IMR-90 (cell line): ENCODE measurements at regions not wholly inside any gene's neighbourhood (a gene's known extent, or its start where the extent isn't known, plus 50 kb on each side); places are given as distances from the start of the nearest gene placed in this dataset.
"Not testable (repeated sequence)": the region's sequence is repeated elsewhere in the genome, so short reads cannot be mapped to it uniquely, and the experiment has no call there.

Experiments used
- ATAC-seq: fragments of 200-7000 bp; cut with Tn5 transposase; 2 replicates; pipeline ENCODE4 v1.9.1; 2020; ENCODE audit warnings: low read depth, mild to moderate bottlenecking, moderate library complexity
- BruUV-seq: library from RNA; stranded (reverse); fragments of 400-500 nt; replicated peaks from 2 replicates; lab custom pipeline; 2021; lab: Mats Ljungman, UMichigan
- CTCF ChIA-PET: fragments of 300-600 bp; formaldehyde crosslinking; extraction: SDS; loops from one replicate; lab custom pipeline; 2021; ENCODE audit warnings: antibody characterized with exemption; lab: Yijun Ruan, JAX
- POLR2A ChIA-PET: fragments of 300-600 bp; sonication (Branson Sonifier 250); formaldehyde crosslinking; loops from one replicate; lab custom pipeline; 2022; ENCODE audit warnings: antibody characterized with exemption; ENCODE audit not compliant: unreplicated experiment; lab: Charles Lee
- DNase-seq: peaks from one replicate; pipeline ENCODE4 v3.0.0; 2013
- H2AFZ ChIP-seq: replicated peaks from 2 replicates; pipeline ENCODE3; 2013; ENCODE audit warnings: low read length, mild to moderate bottlenecking; ENCODE audit not compliant: poor library complexity
- H2AK5ac ChIP-seq: 2 replicates; pipeline ENCODE4 v1.6.1; 2013; ENCODE audit warnings: low read depth, low read length, inconsistent platforms
- H2AK9ac ChIP-seq: replicated peaks from 2 replicates; pipeline ENCODE3; 2013; ENCODE audit warnings: mild to moderate bottlenecking, low read depth, low read length, moderate library complexity; ENCODE audit not compliant: poor library complexity
- H2BK120ac ChIP-seq: 2 replicates; pipeline ENCODE4 v1.6.1; 2013; ENCODE audit warnings: low read depth, low read length, inconsistent platforms
- H2BK15ac ChIP-seq: 3 replicates; pipeline ENCODE4 v1.6.1; 2013; ENCODE audit warnings: low read depth, low read length, inconsistent platforms
- H2BK20ac ChIP-seq: 2 replicates; pipeline ENCODE4 v1.6.1; 2013; ENCODE audit warnings: low read depth, mild to moderate bottlenecking, inconsistent platforms, low read length, moderate library complexity
- H2BK5ac ChIP-seq: 2 replicates; pipeline ENCODE4 v1.6.1; 2013; ENCODE audit warnings: mild to moderate bottlenecking, low read depth, low read length, inconsistent platforms; ENCODE audit not compliant: poor library complexity, severe bottlenecking
- H3K14ac ChIP-seq: replicated peaks from 2 replicates; pipeline ENCODE4 v1.6.1; 2013; ENCODE audit warnings: low read depth, low read length, inconsistent platforms
- H3K18ac ChIP-seq: 2 replicates; pipeline ENCODE4 v1.6.1; 2013; ENCODE audit warnings: low read depth, low read length, control low read depth
- H3K23ac ChIP-seq: 2 replicates; pipeline ENCODE4 v1.6.1; 2013; ENCODE audit warnings: low read depth, low read length, inconsistent platforms
- H3K27ac ChIP-seq: 2 replicates; pipeline ENCODE4 v1.5.1; 2013; ENCODE audit warnings: mild to moderate bottlenecking, control low read depth, low read length; ENCODE audit not compliant: insufficient read depth
- H3K27me3 ChIP-seq: 2 replicates; pipeline ENCODE4 v1.6.1; 2013; ENCODE audit warnings: low read length; ENCODE audit not compliant: control insufficient read depth, insufficient read depth
- H3K36me3 ChIP-seq: 2 replicates; pipeline ENCODE4 v1.6.1; 2013; ENCODE audit warnings: low read length, mixed read lengths; ENCODE audit not compliant: control insufficient read depth, insufficient read depth
- H3K4ac ChIP-seq: 2 replicates; pipeline ENCODE4 v1.6.1; 2013; ENCODE audit warnings: low read depth, low read length, inconsistent platforms
- H3K4me1 ChIP-seq: 2 replicates; pipeline ENCODE4 v1.6.1; 2013; ENCODE audit warnings: low read length, mixed read lengths; ENCODE audit not compliant: control insufficient read depth, insufficient read depth
- H3K4me2 ChIP-seq: 2 replicates; pipeline ENCODE4 v1.6.1; 2013; ENCODE audit warnings: low read depth, mild to moderate bottlenecking, control low read depth, low read length, moderate library complexity
- H3K4me3 ChIP-seq: 2 replicates; pipeline ENCODE4 v1.5.1; 2013; ENCODE audit warnings: low read depth, mild to moderate bottlenecking, control low read depth, low read length, moderate library complexity; ENCODE audit not compliant: insufficient read depth
- H3K56ac ChIP-seq: 2 replicates; pipeline ENCODE4 v1.6.1; 2013; ENCODE audit warnings: low read length, inconsistent platforms; ENCODE audit not compliant: insufficient read depth; ENCODE audit errors: extremely low read depth
- H3K79me1 ChIP-seq, 2 experiments: 2 replicates each; pipeline ENCODE4 v1.6.1; 2013; ENCODE audit warnings: low read length in 2 of 2, inconsistent platforms in 1 of 2, low read depth in 1 of 2
- H3K9ac ChIP-seq: 2 replicates; pipeline ENCODE4 v1.6.1; 2013; ENCODE audit warnings: low read depth, low read length, control low read depth
- H3K9me1 ChIP-seq: 2 replicates; pipeline ENCODE4 v1.6.1; 2013; ENCODE audit warnings: low read length, inconsistent platforms; ENCODE audit not compliant: insufficient read depth
- H3K9me3 ChIP-seq: 2 replicates; pipeline ENCODE4 v1.6.1; 2013; ENCODE audit warnings: low read length; ENCODE audit not compliant: control insufficient read depth, insufficient read depth
- H4K20me1 ChIP-seq: 2 replicates; pipeline ENCODE4 v1.6.1; 2013; ENCODE audit warnings: low read length, inconsistent platforms; ENCODE audit not compliant: insufficient read depth
- H4K5ac ChIP-seq: 2 replicates; pipeline ENCODE4 v1.6.1; 2013; ENCODE audit warnings: mild to moderate bottlenecking, low read depth, low read length, control low read depth
- H4K8ac ChIP-seq, 2 experiments: 2 replicates each; pipeline ENCODE4 v1.6.1; 2013; ENCODE audit warnings: low read depth in 2 of 2, low read length in 2 of 2, control low read depth in 1 of 2, inconsistent platforms in 1 of 2
- H4K91ac ChIP-seq: 2 replicates; pipeline ENCODE4 v1.6.1; 2013; ENCODE audit warnings: low read depth, low read length, inconsistent platforms; ENCODE audit not compliant: insufficient read depth
- WGBS, 2 experiments: methylation state at CpG; one replicate each; pipeline versions ENCODE4 v1.1.5 to v1.1.7; 2013; ENCODE audit warnings: missing lambda C conversion rate in 2 of 2; ENCODE audit not compliant: insufficient read length in 1 of 2; ENCODE audit errors: extremely low coverage in 2 of 2; 5-methylcytosine and 5-hydroxymethylcytosine counted together
- dilution Hi-C: fragments of 300-500 bp; cut with HindIII; formaldehyde crosslinking; loops from one replicate; pipeline ENCODE4 v1.14.3; 2018; ENCODE audit warnings: low sequenced_read_pairs; ENCODE audit not compliant: unreplicated experiment
- in situ Hi-C: fragments of 300-500 bp; cut with MboI; formaldehyde crosslinking; loops from 3 replicates; pipeline ENCODE4 v1.14.3; 2019; ENCODE audit warnings: low sequenced_read_pairs, inconsistent platforms, mixed read lengths
- intact Hi-C: fragments of 100-400 bp; cut with micrococcal nuclease; formaldehyde crosslinking; loops from 2 replicates; pipeline ENCODE4 v1.10.0; 2022

DNA sequence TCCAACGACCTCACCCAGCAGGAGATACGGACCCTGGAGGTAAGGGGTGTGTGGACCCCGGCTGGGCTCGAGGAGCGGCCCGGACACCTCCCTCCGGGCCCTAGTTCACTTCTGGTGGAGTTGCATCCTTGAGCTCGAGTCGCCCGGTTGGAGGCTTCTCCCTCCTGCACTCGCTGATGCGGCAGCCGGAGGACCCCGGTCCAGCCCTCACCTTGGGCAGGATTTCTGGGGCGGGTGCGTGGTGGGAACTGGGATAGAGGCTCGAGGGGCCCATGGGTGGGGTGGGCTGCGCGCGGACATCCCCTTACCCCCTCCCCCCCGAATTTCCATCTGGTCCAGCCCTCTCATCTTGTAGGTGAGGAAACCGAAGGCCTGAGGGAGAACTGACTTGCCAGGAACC is 311.8 kb downstream of the TP53TG3F start:
- H3K4me2 ChIP-seq, H2BK15ac ChIP-seq, H3K9me3 ChIP-seq, H3K79me1 ChIP-seq, H3K9me1 ChIP-seq, H3K27ac ChIP-seq, H2BK5ac ChIP-seq, H3K56ac ChIP-seq, H2AK9ac ChIP-seq, H3K23ac ChIP-seq, H2AFZ ChIP-seq, H3K4ac ChIP-seq, H3K18ac ChIP-seq, H4K91ac ChIP-seq, CTCF ChIA-PET, ATAC-seq, DNase-seq, H3K9ac ChIP-seq, H2BK20ac ChIP-seq, in situ Hi-C loops, intact Hi-C loops, H2AK5ac ChIP-seq, dilution Hi-C loops, H2BK120ac ChIP-seq, H4K20me1 ChIP-seq, POLR2A ChIA-PET, H3K14ac ChIP-seq, H3K4me1 ChIP-seq, H4K5ac ChIP-seq, H3K27me3 ChIP-seq, H3K36me3 ChIP-seq, BruUV-seq, H4K8ac ChIP-seq, H3K4me3 ChIP-seq: not testable (repeated sequence)
- no CpG with 5 or more reads among the region's 22 CpGs for WGBS, 2 experiments

- WGBS, 2 experiments, result 100% methylated on average over 1 of the region's 2 CpGs; no CpG with 5 or more reads in 1 of the 2 experiments
- H3K23ac ChIP-seq, CTCF ChIA-PET, H3K4me2 ChIP-seq, H3K14ac ChIP-seq, H3K27ac ChIP-seq, H2AFZ ChIP-seq, H3K4ac ChIP-seq, H2BK15ac ChIP-seq, H3K9me3 ChIP-seq, H4K91ac ChIP-seq, H3K4me1 ChIP-seq, ATAC-seq, H2AK5ac ChIP-seq, H3K4me3 ChIP-seq, H3K79me1 ChIP-seq, H2BK5ac ChIP-seq, H2BK120ac ChIP-seq, H4K8ac ChIP-seq, H3K9me1 ChIP-seq, intact Hi-C loops, H4K20me1 ChIP-seq, in situ Hi-C loops, POLR2A ChIA-PET, H3K56ac ChIP-seq, BruUV-seq, H3K18ac ChIP-seq, H2BK20ac ChIP-seq, H3K27me3 ChIP-seq, H3K36me3 ChIP-seq, dilution Hi-C loops, H2AK9ac ChIP-seq, DNase-seq, H4K5ac ChIP-seq, H3K9ac ChIP-seq: not testable (repeated sequence)
Observed at GRCh38 chr16:33773966-33774365, 314.6 kb downstream of the TP53TG3F start.
